Trophoblast cell (in vitro differentiated cells and primary cell): ENCODE measurements at regions not wholly inside any gene's neighbourhood (a gene's known extent, or its start where the extent isn't known, plus 50 kb on each side); places are given as distances from the start of the nearest gene placed in this dataset.

Experiments
- DNase-seq, 2 donors: peaks; one replicate each; pipeline ENCODE4 v3.0.0-alpha.2; 2016
- H2AFZ ChIP-seq: 2 replicates; pipeline ENCODE4 v1.6.1; 2013; ENCODE audit warnings: low read length, moderate library complexity, mild to moderate bottlenecking; ENCODE audit not compliant: insufficient read depth, poor library complexity
- H2AK5ac ChIP-seq: 2 replicates; pipeline ENCODE4 v1.6.1; 2013; ENCODE audit warnings: mild to moderate bottlenecking, low read length
- H2BK120ac ChIP-seq: 2 replicates; pipeline ENCODE4 v1.6.1; 2013; ENCODE audit warnings: low read length, mild to moderate bottlenecking, moderate library complexity; ENCODE audit not compliant: insufficient read depth, poor library complexity
- H2BK12ac ChIP-seq: 2 replicates; pipeline ENCODE4 v1.6.1; 2013; ENCODE audit warnings: mild to moderate bottlenecking, low read length, moderate library complexity
- H2BK5ac ChIP-seq: 2 replicates; pipeline ENCODE4 v1.6.1; 2013; ENCODE audit warnings: low read length, low read depth, moderate library complexity, mild to moderate bottlenecking; ENCODE audit not compliant: poor library complexity
- H3K14ac ChIP-seq: 2 replicates; pipeline ENCODE4 v1.6.1; 2013; ENCODE audit warnings: mild to moderate bottlenecking, low read length
- H3K18ac ChIP-seq: 2 replicates; pipeline ENCODE4 v1.6.1; 2013; ENCODE audit warnings: mild to moderate bottlenecking, low read length
- H3K23ac ChIP-seq: 2 replicates; pipeline ENCODE4 v1.6.1; 2013; ENCODE audit warnings: low read length
- H3K27ac ChIP-seq: 2 replicates; pipeline ENCODE4 v1.5.1; 2013; ENCODE audit warnings: low read depth, mild to moderate bottlenecking, inconsistent platforms, low read length, moderate library complexity
- H3K27me3 ChIP-seq: 2 replicates; pipeline ENCODE4 v1.6.1; 2013; ENCODE audit warnings: inconsistent platforms, mild to moderate bottlenecking, low read length, moderate library complexity; ENCODE audit not compliant: insufficient read depth
- H3K36me3 ChIP-seq, 2 experiments: 1 replicate in 1 of 2; 2 replicates in 1 of 2; pipeline ENCODE4 v1.6.1; 2013; ENCODE audit warnings: low read length in 2 of 2, mild to moderate bottlenecking in 2 of 2, moderate library complexity in 1 of 2; ENCODE audit not compliant: insufficient read depth in 2 of 2, control insufficient read depth in 1 of 2
- H3K4ac ChIP-seq: 2 replicates; pipeline ENCODE4 v1.6.1; 2013; ENCODE audit warnings: low read depth, mild to moderate bottlenecking, low read length, moderate library complexity
- H3K4me1 ChIP-seq, 2 experiments: 1 replicate in 1 of 2; 2 replicates in 1 of 2; pipeline ENCODE4 v1.6.1; 2013; ENCODE audit warnings: low read length in 2 of 2, mild to moderate bottlenecking in 2 of 2, moderate library complexity in 1 of 2; ENCODE audit not compliant: insufficient read depth in 2 of 2, control insufficient read depth in 1 of 2
- H3K4me2 ChIP-seq: 2 replicates; pipeline ENCODE4 v1.6.1; 2013; ENCODE audit warnings: inconsistent platforms, mild to moderate bottlenecking, low read length, moderate library complexity
- H3K4me3 ChIP-seq: 2 replicates; pipeline ENCODE4 v1.5.1; 2013; ENCODE audit warnings: mild to moderate bottlenecking, low read depth, low read length, inconsistent platforms
- H3K79me1 ChIP-seq: one replicate; pipeline ENCODE4 v1.6.1; 2013; ENCODE audit warnings: low read length
- H3K79me2 ChIP-seq: 2 replicates; pipeline ENCODE4 v1.6.1; 2013; ENCODE audit warnings: low read length, mild to moderate bottlenecking; ENCODE audit not compliant: control insufficient read depth, insufficient read depth, poor library complexity
- H3K9ac ChIP-seq: 2 replicates; pipeline ENCODE4 v1.6.1; 2013; ENCODE audit warnings: mild to moderate bottlenecking, low read length
- H3K9me3 ChIP-seq: 2 replicates; pipeline ENCODE4 v1.6.1; 2013; ENCODE audit warnings: low read depth, mild to moderate bottlenecking, control low read depth, inconsistent platforms, low read length; ENCODE audit not compliant: insufficient read depth
- H4K12ac ChIP-seq: 2 replicates; pipeline ENCODE4 v1.6.1; 2013; ENCODE audit warnings: low read depth, mild to moderate bottlenecking, low read length, moderate library complexity
- H4K8ac ChIP-seq: 2 replicates; pipeline ENCODE4 v1.6.1; 2013; ENCODE audit warnings: low read depth, mild to moderate bottlenecking, low read length, moderate library complexity
- H4K91ac ChIP-seq: one replicate; pipeline ENCODE4 v1.6.1; 2013; ENCODE audit warnings: low read depth, mild to moderate bottlenecking, low read length, moderate library complexity
- WGBS: extraction: QIAGEN DNeasy Blood & Tissue Kit; methylation state at CpG from one replicate; pipeline ENCODE4 v1.1.7; 2013; ENCODE audit warnings: missing lambda C conversion rate; ENCODE audit not compliant: insufficient read length, insufficient coverage; ENCODE audit errors: extremely low coverage; 5-methylcytosine and 5-hydroxymethylcytosine counted together

DNA sequence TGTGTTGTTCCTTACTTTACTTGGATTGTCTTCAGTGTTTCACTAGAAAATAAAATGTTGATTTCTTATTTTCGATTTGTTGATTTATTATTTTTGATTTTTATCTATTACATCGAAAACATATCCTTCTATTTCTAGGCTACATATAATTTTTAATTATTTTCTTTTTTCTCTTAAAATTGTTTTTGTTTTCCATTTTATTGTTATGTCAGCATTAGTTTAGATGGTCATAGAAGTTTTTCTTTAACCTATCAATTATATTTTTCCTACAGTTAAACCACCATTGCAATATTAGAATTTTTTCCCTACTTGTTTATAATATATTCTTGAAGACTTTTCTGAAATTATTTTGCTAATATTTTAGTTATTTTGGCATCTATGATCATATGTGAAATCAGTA lies 1685.1 kb downstream of the RPA4 start:
- no peak overlapping the region for H2BK120ac ChIP-seq
- no peaks in the 10 kb centered on the region for H3K27me3 ChIP-seq
- H3K18ac ChIP-seq = no peak overlapping the region
- no peak overlapping the region for H2BK5ac ChIP-seq
- no CpG with 5 or more reads among the region's 2 CpGs for WGBS
- H3K9me3 ChIP-seq = no peaks in the 10 kb centered on the region
- H3K4me3 ChIP-seq = no peak overlapping the region
- H3K4me1 ChIP-seq = no peaks in the 10 kb centered on the region
- H3K79me2 ChIP-seq = no peaks in the 10 kb centered on the region
- H2BK12ac ChIP-seq = no peak overlapping the region
- no peak overlapping the region for H2AK5ac ChIP-seq
- H3K36me3 ChIP-seq = no peaks in the 10 kb centered on the region
- H3K4me2 ChIP-seq = no peak overlapping the region
- no peak overlapping the region for H3K27ac ChIP-seq
- no peak overlapping the region for H3K9ac ChIP-seq
- H4K91ac ChIP-seq = no peak overlapping the region
- no peaks in the 10 kb centered on the region for H3K79me1 ChIP-seq
- no peak overlapping the region for H4K12ac ChIP-seq
- no peak overlapping the region for H3K4ac ChIP-seq
- DNase-seq = no peak
- H3K23ac ChIP-seq = no peak overlapping the region
- H2AFZ ChIP-seq = no peak overlapping the region
- no peak overlapping the region for H3K14ac ChIP-seq
- no peak overlapping the region for H4K8ac ChIP-seq

DNA sequence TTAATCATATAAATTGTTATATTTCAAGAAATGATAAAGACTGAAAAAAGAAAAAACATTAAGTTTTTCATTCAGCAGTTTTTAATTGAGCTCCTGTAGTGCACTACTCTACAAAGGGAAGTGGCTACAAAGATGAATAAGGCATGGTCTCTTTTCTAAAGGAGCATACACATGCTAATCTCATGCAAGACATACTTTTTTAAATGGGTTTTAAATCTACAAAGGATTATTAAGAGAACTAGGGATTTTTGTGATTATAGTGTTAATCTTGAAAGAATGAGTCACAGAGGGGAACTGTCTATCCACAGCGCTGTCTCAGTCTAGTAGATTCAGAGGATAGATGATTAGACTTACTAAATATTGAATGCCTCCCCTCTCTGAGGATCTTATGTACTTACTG lies 1722.2 kb downstream of the RPA4 start:
- Histone ChIP-seq H3K4ac (no peak overlapping the region), H2AFZ (no peak overlapping the region), H3K79me1 (no peaks in the 10 kb centered on the region), H3K27ac (no peak overlapping the region), H2BK12ac (no peak overlapping the region), H3K18ac (no peak overlapping the region), H4K91ac (no peak overlapping the region), H3K79me2 (no peaks in the 10 kb centered on the region), H4K8ac (no peak overlapping the region), H3K4me3 (no peak overlapping the region), H3K27me3 (no peaks in the 10 kb centered on the region), H4K12ac (no peak overlapping the region), H2AK5ac (no peak overlapping the region), H3K23ac (no peak overlapping the region), H3K9ac (no peak overlapping the region), H3K4me1 (peaks cover 0 to 2% of the 10 kb centered on the region in 2 experiments), H3K36me3 (no peaks in the 10 kb centered on the region), H2BK5ac (no peak overlapping the region), H3K4me2 (no peak overlapping the region), H2BK120ac (no peak overlapping the region), H3K14ac (no peak overlapping the region), H3K9me3 (no peaks in the 10 kb centered on the region)
- no peak for DNase-seq
- WGBS = no CpG with 5 or more reads among the region's 1 CpG

DNA sequence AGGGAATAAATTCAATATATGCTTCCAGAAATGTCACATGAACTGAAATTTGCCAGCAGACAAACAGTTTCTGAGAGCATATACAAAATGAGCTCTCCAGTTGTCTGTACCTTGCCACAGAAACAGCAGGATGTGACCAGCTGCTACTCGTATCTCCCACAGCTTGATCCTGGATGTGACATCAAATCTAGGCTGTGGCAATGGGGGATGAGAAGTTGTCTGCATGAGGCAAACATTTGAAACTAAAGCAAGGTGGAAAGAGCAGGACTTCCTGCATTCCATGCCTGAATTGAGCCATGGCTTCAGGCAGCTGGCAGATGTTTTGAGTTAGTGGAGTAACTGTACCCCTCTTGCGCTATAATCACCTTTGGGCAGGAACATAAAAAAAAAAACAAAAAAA lies 1724.0 kb downstream of the RPA4 start:
- H2AK5ac ChIP-seq = no peak overlapping the region
- no peak overlapping the region for H4K12ac ChIP-seq
- H3K4me3 ChIP-seq = no peak overlapping the region
- H4K91ac ChIP-seq = no peak overlapping the region
- no peaks in the 10 kb centered on the region for H3K79me2 ChIP-seq
- no peak overlapping the region for H4K8ac ChIP-seq
- no peaks in the 10 kb centered on the region for H3K36me3 ChIP-seq
- no peak overlapping the region for H3K4me2 ChIP-seq
- no peaks in the 10 kb centered on the region for H3K79me1 ChIP-seq
- H3K14ac ChIP-seq = no peak overlapping the region
- H3K4ac ChIP-seq = no peak overlapping the region
- no peak overlapping the region for H3K9ac ChIP-seq
- no peak overlapping the region for H2BK12ac ChIP-seq
- DNase-seq = no peak
- no peak overlapping the region for H3K23ac ChIP-seq
- peaks cover 0 to 2% of the 10 kb centered on the region in 2 experiments for H3K4me1 ChIP-seq
- no CpG with 5 or more reads among the region's 2 CpGs for WGBS
- no peak overlapping the region for H2BK120ac ChIP-seq
- H3K18ac ChIP-seq = no peak overlapping the region
- no peak overlapping the region for H2BK5ac ChIP-seq
- H3K27me3 ChIP-seq = no peaks in the 10 kb centered on the region
- no peaks in the 10 kb centered on the region for H3K9me3 ChIP-seq
- H2AFZ ChIP-seq = no peak overlapping the region
- no peak overlapping the region for H3K27ac ChIP-seq

DNA sequence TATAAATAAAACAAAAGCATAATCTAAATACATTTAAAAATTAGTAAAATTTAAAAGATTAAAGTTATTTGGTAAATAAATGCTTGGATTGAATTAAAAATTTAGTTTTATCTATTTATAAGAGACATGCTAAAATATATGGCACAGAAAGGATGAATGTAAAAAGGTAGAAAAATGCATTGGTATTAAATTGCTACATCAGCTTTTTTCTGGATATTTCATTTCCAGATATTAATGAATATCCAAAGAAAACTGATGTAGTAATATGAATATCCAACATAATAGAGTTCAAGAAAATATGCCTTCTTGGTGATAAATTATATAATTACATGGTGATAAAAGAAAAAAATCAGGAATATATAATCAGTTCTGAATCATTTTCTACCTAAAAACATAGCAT lies 1743.9 kb downstream of the RPA4 start:
- Histone ChIP-seq H2AFZ (no peak overlapping the region), H2AK5ac (no peak overlapping the region), H3K9me3 (no peaks in the 10 kb centered on the region), H3K4me2 (no peak overlapping the region), H3K36me3 (no peaks in the 10 kb centered on the region), H3K4ac (no peak overlapping the region), H4K91ac (no peak overlapping the region), H4K12ac (no peak overlapping the region), H3K9ac (no peak overlapping the region), H2BK120ac (no peak overlapping the region), H3K23ac (no peak overlapping the region), H3K14ac (no peak overlapping the region), H3K79me1 (no peaks in the 10 kb centered on the region), H3K4me3 (no peak overlapping the region), H3K27ac (no peak overlapping the region), H3K79me2 (no peaks in the 10 kb centered on the region), H2BK5ac (no peak overlapping the region), H3K18ac (no peak overlapping the region), H2BK12ac (no peak overlapping the region), H3K27me3 (no peaks in the 10 kb centered on the region), H4K8ac (no peak overlapping the region), H3K4me1 (no peaks in the 10 kb centered on the region)
- no peak for DNase-seq

DNA sequence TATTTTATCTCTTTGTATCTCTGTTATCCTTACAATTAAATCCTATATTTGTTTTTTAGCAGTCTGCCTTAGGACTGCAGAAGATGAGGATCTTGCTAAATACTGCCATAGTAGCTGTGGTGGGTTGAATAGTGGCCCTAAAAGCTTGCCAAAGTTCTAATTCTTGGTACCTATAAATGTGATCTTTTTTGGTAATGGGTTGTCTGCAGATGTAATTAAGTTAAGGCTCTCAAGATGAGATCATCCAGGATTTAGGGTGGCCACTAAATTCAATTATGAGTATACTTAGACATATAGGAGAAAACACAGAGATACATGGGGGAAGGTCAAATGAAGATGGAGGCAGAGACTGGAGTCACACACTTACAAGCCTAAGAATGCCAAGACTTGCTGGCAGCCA lies 1753.7 kb downstream of the RPA4 start:
- no peak overlapping the region for H2AK5ac ChIP-seq
- no peaks in the 10 kb centered on the region for H3K27me3 ChIP-seq
- H3K27ac ChIP-seq = no peak overlapping the region
- H3K4ac ChIP-seq = no peak overlapping the region
- no peak overlapping the region for H4K91ac ChIP-seq
- no peaks in the 10 kb centered on the region for H3K9me3 ChIP-seq
- no peak overlapping the region for H3K4me2 ChIP-seq
- H3K18ac ChIP-seq = no peak overlapping the region
- H3K4me3 ChIP-seq = no peak overlapping the region
- no peak overlapping the region for H2BK120ac ChIP-seq
- H3K14ac ChIP-seq = no peak overlapping the region
- DNase-seq = no peak
- no peaks in the 10 kb centered on the region for H3K4me1 ChIP-seq
- no peak overlapping the region for H2BK5ac ChIP-seq
- H4K12ac ChIP-seq = no peak overlapping the region
- no peaks in the 10 kb centered on the region for H3K36me3 ChIP-seq
- no peaks in the 10 kb centered on the region for H3K79me2 ChIP-seq
- no peak overlapping the region for H2BK12ac ChIP-seq
- no peak overlapping the region for H3K23ac ChIP-seq
- H3K9ac ChIP-seq = no peak overlapping the region
- H4K8ac ChIP-seq = no peak overlapping the region
- H3K79me1 ChIP-seq = no peaks in the 10 kb centered on the region
- H2AFZ ChIP-seq = no peak overlapping the region
